ENCODE measurements at regions not wholly inside any gene's neighbourhood (a gene's known extent, or its start where the extent isn't known, plus 50 kb on each side); places are given as distances from the start of the nearest gene placed in this dataset.

GRCh38 chr6:166825553-166826145 lies 130.7 kb downstream of the RNASET2 start:
- no peak for DNase-seq
- no peak overlapping the region for H3K4me2 ChIP-seq (ENCODE audit: insufficient read depth, insufficient read length, low read length)

More at GRCh38 chr6:166825553-166826145, 130.7 kb downstream of the RNASET2 start:
- no peak overlapping the region for H2BK12ac ChIP-seq (ENCODE audit: insufficient read length, low read depth, low read length)
- no peaks in the 10 kb centered on the region for H4K20me1 ChIP-seq (ENCODE audit: control insufficient read depth, insufficient read depth, insufficient read length)
- no peaks in the 10 kb centered on the region for H3K4me1 Mint-ChIP-seq
- H2BK120ac ChIP-seq (ENCODE audit: low read depth, low read length, poor library complexity, severe bottlenecking), result no peak overlapping the region
- no peaks in the 10 kb centered on the region for H3K27me3 Mint-ChIP-seq (ENCODE audit: low read depth)
- H3K4ac ChIP-seq (ENCODE audit: low read depth, low read length), result no peak overlapping the region
- H4K91ac ChIP-seq (ENCODE audit: insufficient read length, low read depth, low read length), result no peak overlapping the region
- no peak overlapping the region for H3T11ph ChIP-seq (ENCODE audit: low read length)
- no peak overlapping the region for H4K8ac ChIP-seq (replicated peaks; ENCODE audit: insufficient read length, low read depth, low read length)
- H3K27ac ChIP-seq (ENCODE audit: insufficient read length, low read depth, low read length), result no peak overlapping the region
- H2AK5ac ChIP-seq (ENCODE audit: insufficient read length, low read length), result no peak overlapping the region
- H4K5ac ChIP-seq (ENCODE audit: insufficient read length, low read depth, low read length), result no peak overlapping the region
- no peak overlapping the region for H2BK15ac ChIP-seq (ENCODE audit: low read depth, low read length)
- no peaks in the 10 kb centered on the region for H3K9me3 ChIP-seq (ENCODE audit: control insufficient read depth, low read depth, low read length)
- H3K18ac ChIP-seq (ENCODE audit: insufficient read length, low read depth, low read length), result no peak overlapping the region
- H3K79me1 ChIP-seq (ENCODE audit: insufficient read depth, low read depth, low read length, poor library complexity, severe bottlenecking), result no peaks in the 10 kb centered on the region
- no peak overlapping the region for H2BK5ac ChIP-seq (ENCODE audit: insufficient read length, low read length)
- H3K79me2 ChIP-seq (ENCODE audit: insufficient read depth, low read length), result no peaks in the 10 kb centered on the region
- H2BK20ac ChIP-seq (ENCODE audit: low read depth, low read length, poor library complexity, severe bottlenecking), result no peak overlapping the region
- no peak for TF ChIP-seq CTCF (conservative IDR thresholded peaks at IDR 0.05)
- no peak overlapping the region for H3K23ac ChIP-seq (ENCODE audit: insufficient read length, low read depth, low read length)
- no peak overlapping the region for H3K4me3 Mint-ChIP-seq
- no peak overlapping the region for H3K14ac ChIP-seq (ENCODE audit: insufficient read depth, low read length)
- no peak overlapping the region for H3K56ac ChIP-seq (ENCODE audit: insufficient read length, low read depth, low read length)
- no peak overlapping the region for H2AFZ ChIP-seq (ENCODE audit: low read length)
- H3K36me3 Mint-ChIP-seq (ENCODE audit: insufficient read depth in 1 of 3, low read depth in 3 of 3), result no peaks in the 10 kb centered on the region
- no CpG with 5 or more reads among the region's 6 CpGs for WGBS (ENCODE audit: extremely low coverage, insufficient read length, low lambda C conversion rate)
- no peaks in the 10 kb centered on the region for H3K27me3 ChIP-seq (ENCODE audit: insufficient read depth, low read length)
- no peak overlapping the region for H3K9ac ChIP-seq (ENCODE audit: extremely low read depth, insufficient read length, low read length)
- no peaks in the 10 kb centered on the region for H3K9me3 Mint-ChIP-seq
- H3K27ac Mint-ChIP-seq, result no peak overlapping the region; a peak in 1 of 7 replicates
- H3K4me1 ChIP-seq (ENCODE audit: insufficient read depth, low read length), result no peaks in the 10 kb centered on the region
- H3K23me2 ChIP-seq (ENCODE audit: insufficient read length, low read depth, low read length, poor library complexity, severe bottlenecking), result no peaks in the 10 kb centered on the region

Data from H9 (cell line).